ENCODE measurements at regions not wholly inside any gene's neighbourhood (a gene's known extent, or its start where the extent isn't known, plus 50 kb on each side); places are given as distances from the start of the nearest gene placed in this dataset.

- no peak overlapping the region for H2BK15ac ChIP-seq (ENCODE audit: low read length)
- H3K9me3 ChIP-seq (ENCODE audit: insufficient read depth in 2 of 2, low read depth in 1 of 2, low read length in 1 of 2): peaks cover 0 to 3% of the 10 kb centered on the region in 2 experiments; a peak in 1 of 4 replicates
- FAIRE-seq (no peak), DNase-seq (ENCODE audit: low read depth in 1 of 2, low spot score in 2 of 2) (no peak)
- H3K79me1 ChIP-seq (ENCODE audit: low read depth, low read length): no peaks in the 10 kb centered on the region
- no peak overlapping the region for H3K9ac ChIP-seq (replicated peaks in 1 of 4; ENCODE audit: extremely low read depth in 1 of 4, low read depth in 3 of 4, low read length in 3 of 4)
- H2BK12ac ChIP-seq (ENCODE audit: low read depth, low read length): no peak overlapping the region
- H2BK5ac ChIP-seq (ENCODE audit: low read depth, low read length): no peak overlapping the region
- H2BK20ac ChIP-seq (ENCODE audit: low read length): no peak overlapping the region
- H3K36me3 ChIP-seq (ENCODE audit: control insufficient read depth in 2 of 4, insufficient read depth in 4 of 4, low read length in 3 of 4): no peaks in the 10 kb centered on the region
- no peak overlapping the region for H3K4me2 ChIP-seq (ENCODE audit: insufficient read depth in 1 of 2, low read depth in 2 of 2, low read length in 2 of 2)
- no peak overlapping the region for H3K56ac ChIP-seq (replicated peaks; ENCODE audit: insufficient read length, low read depth, low read length)
- no peaks in the 10 kb centered on the region for H3K23me2 ChIP-seq (ENCODE audit: low read depth, low read length)
- ChIA-PET CTCF (ENCODE audit: partially characterized antibody) (interaction anchor here (0.5 to 1.3 kb wide), 4 partner anchors 16 to 422 kb away, joined by 3 read pairs; no protein-coding TSS in a partner anchor), POLR2A (ENCODE audit: partially characterized antibody) (no interaction called here)
- no peak overlapping the region for H3K14ac ChIP-seq (ENCODE audit: insufficient read length)
- H4K20me1 ChIP-seq (replicated peaks in 1 of 2; ENCODE audit: control insufficient read depth in 1 of 2, insufficient read depth in 2 of 2, low read length in 2 of 2): no peaks in the 10 kb centered on the region
- H2AFZ ChIP-seq (ENCODE audit: low read length): no peak overlapping the region
- H3K18ac ChIP-seq (ENCODE audit: extremely low read depth, low read length): no peak overlapping the region
- H3K4me3 ChIP-seq (ENCODE audit: extremely low read depth in 1 of 4, insufficient read depth in 2 of 4, low read depth in 3 of 4, low read length in 4 of 4): no peak overlapping the region
- H3K79me2 ChIP-seq (ENCODE audit: control insufficient read depth in 1 of 2, insufficient read depth in 2 of 2, low read length in 2 of 2): no peaks in the 10 kb centered on the region
- 100% methylated on average over 1 of the region's 1 CpG; no CpG with 5 or more reads in 1 of the 2 experiments for WGBS, 2 experiments (ENCODE audit: extremely low coverage in 1 of 2, insufficient coverage in 1 of 2, insufficient read length in 1 of 2, insufficient replicate concordance in 2 of 2, low coverage in 1 of 2, low lambda C conversion rate in 2 of 2, missing lambda C conversion rate in 1 of 2)
- no peak overlapping the region for H3K23ac ChIP-seq (ENCODE audit: insufficient read length)
- no peak overlapping the region for H2AK5ac ChIP-seq (ENCODE audit: low read depth, low read length)
- H2BK120ac ChIP-seq (replicated peaks; ENCODE audit: low read depth, low read length): no peak overlapping the region
- H4K91ac ChIP-seq (replicated peaks; ENCODE audit: insufficient read length, low read length): no peak overlapping the region
- H3K4ac ChIP-seq (replicated peaks; ENCODE audit: insufficient read length, low read depth, low read length): no peak overlapping the region
- H3K4me1 ChIP-seq (replicated peaks in 1 of 4; ENCODE audit: control insufficient read depth in 3 of 4, insufficient read depth in 4 of 4, low read length in 3 of 4): no peaks in the 10 kb centered on the region
- no peak overlapping the region for H3K27ac ChIP-seq (ENCODE audit: low read depth, low read length)
- no peak overlapping the region for H4K5ac ChIP-seq (ENCODE audit: insufficient read length, low read depth, low read length)
- H3K27me3 ChIP-seq (replicated peaks in 1 of 4; ENCODE audit: control insufficient read depth in 3 of 4, extremely low read depth in 1 of 4, insufficient read depth in 3 of 4, low read length in 3 of 4): no peaks in the 10 kb centered on the region
- no peak overlapping the region for H4K8ac ChIP-seq (ENCODE audit: extremely low read depth, insufficient read depth, low read length)
- TF ChIP-seq FOSL1 (IDR thresholded peaks at IDR 0.05; ENCODE audit: insufficient read depth, low read depth, low read length): no peak
Measured at GRCh38 chr6:153525998-153526397, 394.9 kb upstream of the RGS17 start.
